ENCODE measurements at regions not wholly inside any gene's neighbourhood (a gene's known extent, or its start where the extent isn't known, plus 50 kb on each side); places are given as distances from the start of the nearest gene placed in this dataset.

DNA sequence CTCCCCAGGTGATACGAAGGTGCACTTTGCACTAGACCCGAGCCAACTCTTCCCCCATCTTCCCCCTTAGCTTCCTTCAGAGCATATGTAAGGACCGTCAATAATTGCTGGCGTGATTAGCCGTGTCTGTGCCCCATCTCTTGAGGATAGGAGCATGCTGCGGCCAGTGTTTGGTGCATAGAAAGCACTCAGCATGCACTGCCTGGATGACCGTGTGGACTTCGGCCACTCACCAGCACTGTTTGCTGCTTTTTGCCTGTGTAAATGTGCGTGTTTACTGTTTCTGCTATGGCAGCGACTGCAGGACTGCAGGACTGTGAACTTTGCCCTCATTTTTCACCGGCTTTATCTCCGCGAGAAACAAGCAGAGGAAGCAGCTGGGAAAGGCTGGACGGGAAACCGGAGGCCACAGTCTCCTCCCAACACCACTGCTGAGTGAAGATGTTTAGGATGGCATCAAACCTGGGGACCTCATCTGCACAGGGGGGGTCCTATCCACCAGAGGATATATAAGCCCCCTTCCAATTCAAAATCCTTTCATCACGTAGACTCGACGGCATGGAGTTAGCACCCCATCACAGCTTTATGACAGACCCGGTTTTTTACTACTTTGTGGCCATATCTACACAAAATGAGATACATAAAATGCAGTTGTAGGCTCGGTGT is 150.6 kb upstream of the AFDN start:
- TF ChIP-seq YY1 (IDR thresholded peaks at IDR 0.05; ENCODE audit: insufficient read depth, insufficient read length) (no peak), ZNF274 (IDR thresholded peaks at IDR 0.05; ENCODE audit: low read depth, low read length) (no peak)

Data from NT2/D1 (cell line).